PFSK-1 (cell line): ENCODE measurements at regions not wholly inside any gene's neighbourhood (a gene's known extent, or its start where the extent isn't known, plus 50 kb on each side); places are given as distances from the start of the nearest gene placed in this dataset.

ENCODE experiments used
- POLR2AphosphoS5 ChIP-seq: IDR thresholded peaks from 2 replicates; pipeline ENCODE4 v1.6.1; 2012; ENCODE audit warnings: low read depth, mild to moderate bottlenecking, control low read depth, low read length, moderate library complexity
- REST ChIP-seq, 2 experiments: IDR thresholded peaks; 2 replicates each; pipeline versions ENCODE4 v1.6.1 to v1.8.0; 2011 to 2012; ENCODE audit warnings: low read depth in 2 of 2, low read length in 2 of 2, control low read depth in 1 of 2, inconsistent platforms in 1 of 2, mild to moderate bottlenecking in 1 of 2, moderate library complexity in 1 of 2; ENCODE audit not compliant: insufficient read depth in 1 of 2
- SIN3A ChIP-seq: IDR thresholded peaks from 2 replicates; pipeline ENCODE4 v1.6.1; 2012; ENCODE audit warnings: mild to moderate bottlenecking, low read length, moderate library complexity, borderline replicate concordance; ENCODE audit not compliant: insufficient read depth
- TAF1 ChIP-seq: IDR thresholded peaks from 2 replicates; pipeline ENCODE4 v1.6.1; 2012; ENCODE audit warnings: low read length, control low read depth, borderline replicate concordance; ENCODE audit not compliant: insufficient read depth

GRCh38 chr21:35730325-35730724, 330.0 kb downstream of the SETD4 start:
- TF ChIP-seq POLR2AphosphoS5 (no peak), REST (IDR thresholded peaks at IDR 0.05; ENCODE audit: insufficient read depth in 1 of 2, low read depth in 2 of 2, low read length in 2 of 2) (no peak), TAF1 (no peak), SIN3A (no peak)
